ENCODE measurements at regions not wholly inside any gene's neighbourhood (a gene's known extent, or its start where the extent isn't known, plus 50 kb on each side); places are given as distances from the start of the nearest gene placed in this dataset.

- Histone ChIP-seq H3K4me1 (replicated peaks in 1 of 4; ENCODE audit: control insufficient read depth in 3 of 4, insufficient read depth in 4 of 4, low read length in 3 of 4) (no peaks in the 10 kb centered on the region), H3K27me3 (replicated peaks in 1 of 4; ENCODE audit: control insufficient read depth in 3 of 4, extremely low read depth in 1 of 4, insufficient read depth in 3 of 4, low read length in 3 of 4) (no peaks in the 10 kb centered on the region), H2BK15ac (ENCODE audit: low read length) (no peak overlapping the region), H3K4me2 (ENCODE audit: insufficient read depth in 1 of 2, low read depth in 2 of 2, low read length in 2 of 2) (no peak overlapping the region), H4K91ac (replicated peaks; ENCODE audit: insufficient read length, low read length) (no peak overlapping the region), H3K4me3 (ENCODE audit: extremely low read depth in 1 of 4, insufficient read depth in 2 of 4, low read depth in 3 of 4, low read length in 4 of 4) (no peak overlapping the region), H3K36me3 (ENCODE audit: control insufficient read depth in 2 of 4, insufficient read depth in 4 of 4, low read length in 3 of 4) (no peaks in the 10 kb centered on the region), H2BK5ac (ENCODE audit: low read depth, low read length) (no peak overlapping the region), H3K56ac (replicated peaks; ENCODE audit: insufficient read length, low read depth, low read length) (no peak overlapping the region), H3K23me2 (ENCODE audit: low read depth, low read length) (no peaks in the 10 kb centered on the region; the same call in 1 of the 2 replicates), H3K18ac (ENCODE audit: extremely low read depth, low read length) (no peak overlapping the region), H2BK20ac (ENCODE audit: low read length) (no peak overlapping the region), H4K5ac (ENCODE audit: insufficient read length, low read depth, low read length) (no peak overlapping the region), H3K23ac (ENCODE audit: insufficient read length) (no peak overlapping the region), H3K79me1 (ENCODE audit: low read depth, low read length) (no peaks in the 10 kb centered on the region), H3K79me2 (ENCODE audit: control insufficient read depth in 1 of 2, insufficient read depth in 2 of 2, low read length in 2 of 2) (no peaks in the 10 kb centered on the region), H3K4ac (replicated peaks; ENCODE audit: insufficient read length, low read depth, low read length) (no peak overlapping the region), H3K14ac (ENCODE audit: insufficient read length) (no peak overlapping the region), H2AK5ac (ENCODE audit: low read depth, low read length) (no peak overlapping the region), H2BK120ac (replicated peaks; ENCODE audit: low read depth, low read length) (no peak overlapping the region), H4K8ac (ENCODE audit: extremely low read depth, insufficient read depth, low read length) (no peak overlapping the region), H2AFZ (ENCODE audit: low read length) (no peak overlapping the region), H4K20me1 (replicated peaks in 1 of 2; ENCODE audit: control insufficient read depth in 1 of 2, insufficient read depth in 2 of 2, low read length in 2 of 2) (no peaks in the 10 kb centered on the region), H3K9ac (replicated peaks in 1 of 4; ENCODE audit: extremely low read depth in 1 of 4, low read depth in 3 of 4, low read length in 3 of 4) (no peak overlapping the region), H3K9me3 (ENCODE audit: insufficient read depth in 2 of 2, low read depth in 1 of 2, low read length in 1 of 2) (no peaks in the 10 kb centered on the region), H2BK12ac (ENCODE audit: low read depth, low read length) (no peak overlapping the region), H3K27ac (ENCODE audit: low read depth, low read length) (no peak overlapping the region)
- DNase-seq (ENCODE audit: low read depth in 1 of 2, low spot score in 2 of 2) (no peak), FAIRE-seq (no peak)
- ChIA-PET CTCF (ENCODE audit: partially characterized antibody) (interaction anchor here (0.7 to 1.5 kb wide), 2 partner anchors 8 to 10 kb away, joined by 3 to 6 read pairs; no protein-coding TSS in a partner anchor), POLR2A (ENCODE audit: partially characterized antibody) (no interaction called here)
- WGBS, 2 experiments (ENCODE audit: extremely low coverage in 1 of 2, insufficient coverage in 1 of 2, insufficient read length in 1 of 2, insufficient replicate concordance in 2 of 2, low coverage in 1 of 2, low lambda C conversion rate in 2 of 2, missing lambda C conversion rate in 1 of 2): 89% methylated on average over 5 of the region's 5 CpGs; no CpG with 5 or more reads in 1 of the 2 experiments
- TF ChIP-seq GABPA (IDR thresholded peaks at IDR 0.05; ENCODE audit: borderline replicate concordance, insufficient read depth, low read length) (no peak), TAF7 (optimal IDR thresholded peaks at IDR 0.05; ENCODE audit: borderline replicate concordance, low read depth, low read length) (no peak), HDAC6 (IDR thresholded peaks at IDR 0.05; ENCODE audit: low read depth, low read length) (no peak), CHD1 (IDR thresholded peaks at IDR 0.05; ENCODE audit: low read depth, low read length) (no peak), JUND (IDR thresholded peaks at IDR 0.05; ENCODE audit: low read length) (no peak), KDM5A (IDR thresholded peaks at IDR 0.05; ENCODE audit: low read length) (no peak), KDM1A (IDR thresholded peaks at IDR 0.05; ENCODE audit: borderline replicate concordance, low read length) (no peak), SP1 (IDR thresholded peaks at IDR 0.05; ENCODE audit: low read depth, low read length) (no peak), ATF2 (IDR thresholded peaks at IDR 0.05; ENCODE audit: low read length) (no peak), CTBP2 (IDR thresholded peaks at IDR 0.05; ENCODE audit: borderline replicate concordance, insufficient read depth, insufficient read length, low read length) (no peak), POU5F1 (IDR thresholded peaks at IDR 0.05; ENCODE audit: low read depth, low read length) (no peak)
- TF ChIP-seq, protein P1, sequence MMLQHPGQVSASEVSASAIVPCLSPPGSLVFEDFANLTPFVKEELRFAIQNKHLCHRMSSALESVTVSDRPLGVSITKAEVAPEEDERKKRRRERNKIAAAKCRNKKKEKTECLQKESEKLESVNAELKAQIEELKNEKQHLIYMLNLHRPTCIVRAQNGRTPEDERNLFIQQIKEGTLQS (IDR thresholded peaks at IDR 0.05; ENCODE audit: insufficient read depth, low read depth, low read length): no peak
Observed at GRCh38 chr3:22121068-22121701, 370.2 kb upstream of the ZNF385D start.

Measured in H1 (cell line).